Activated T-helper 1 cell treated with anti-CD3 and anti-CD28 coated beads, Interleukin-12 subunit alpha, Interleukin-12 subunit beta, Interleukin-2, Interleukin-4 antibody, amounts not matched to agents 30 ng/mL and 10 ng/mL and 1 ng/mL, durations not matched to agents 14 hours and 24 hours and 36 hours (primary cell): ENCODE measurements at regions not wholly inside any gene's neighbourhood (a gene's known extent, or its start where the extent isn't known, plus 50 kb on each side); places are given as distances from the start of the nearest gene placed in this dataset.
"Not testable (repeated sequence)": the region's sequence is repeated elsewhere in the genome, so short reads cannot be mapped to it uniquely, and the experiment has no call there.

ENCODE experiments used
- DNase-seq: peaks from one replicate; pipeline ENCODE4 v3.0.0; 2021; ENCODE audit warnings: low spot score
- H3K27ac Mint-ChIP-seq: one replicate; pipeline ENCODE4 v1.8.0; 2021; ENCODE audit warnings: mild to moderate bottlenecking, mixed read lengths
- H3K27me3 Mint-ChIP-seq: one replicate; pipeline ENCODE4 v1.8.0; 2022; ENCODE audit warnings: mild to moderate bottlenecking, moderate library complexity, mixed read lengths; ENCODE audit not compliant: insufficient read depth
- H3K36me3 Mint-ChIP-seq: one replicate; pipeline ENCODE4 v1.8.0; 2021; ENCODE audit warnings: low read depth, mixed read lengths
- H3K4me1 Mint-ChIP-seq: one replicate; pipeline ENCODE4 v1.8.0; 2021; ENCODE audit warnings: low read depth, mixed read lengths
- H3K4me3 Mint-ChIP-seq: one replicate; pipeline ENCODE4 v1.8.0; 2021; ENCODE audit warnings: mild to moderate bottlenecking, moderate library complexity, mixed read lengths
- H3K9me3 Mint-ChIP-seq: one replicate; pipeline ENCODE4 v1.8.0; 2021; ENCODE audit warnings: mixed read lengths
- intact Hi-C: fragments of 100-400 bp; cut with micrococcal nuclease; formaldehyde crosslinking; loops from one replicate; pipeline ENCODE4 v1.15.1; 2024

DNA sequence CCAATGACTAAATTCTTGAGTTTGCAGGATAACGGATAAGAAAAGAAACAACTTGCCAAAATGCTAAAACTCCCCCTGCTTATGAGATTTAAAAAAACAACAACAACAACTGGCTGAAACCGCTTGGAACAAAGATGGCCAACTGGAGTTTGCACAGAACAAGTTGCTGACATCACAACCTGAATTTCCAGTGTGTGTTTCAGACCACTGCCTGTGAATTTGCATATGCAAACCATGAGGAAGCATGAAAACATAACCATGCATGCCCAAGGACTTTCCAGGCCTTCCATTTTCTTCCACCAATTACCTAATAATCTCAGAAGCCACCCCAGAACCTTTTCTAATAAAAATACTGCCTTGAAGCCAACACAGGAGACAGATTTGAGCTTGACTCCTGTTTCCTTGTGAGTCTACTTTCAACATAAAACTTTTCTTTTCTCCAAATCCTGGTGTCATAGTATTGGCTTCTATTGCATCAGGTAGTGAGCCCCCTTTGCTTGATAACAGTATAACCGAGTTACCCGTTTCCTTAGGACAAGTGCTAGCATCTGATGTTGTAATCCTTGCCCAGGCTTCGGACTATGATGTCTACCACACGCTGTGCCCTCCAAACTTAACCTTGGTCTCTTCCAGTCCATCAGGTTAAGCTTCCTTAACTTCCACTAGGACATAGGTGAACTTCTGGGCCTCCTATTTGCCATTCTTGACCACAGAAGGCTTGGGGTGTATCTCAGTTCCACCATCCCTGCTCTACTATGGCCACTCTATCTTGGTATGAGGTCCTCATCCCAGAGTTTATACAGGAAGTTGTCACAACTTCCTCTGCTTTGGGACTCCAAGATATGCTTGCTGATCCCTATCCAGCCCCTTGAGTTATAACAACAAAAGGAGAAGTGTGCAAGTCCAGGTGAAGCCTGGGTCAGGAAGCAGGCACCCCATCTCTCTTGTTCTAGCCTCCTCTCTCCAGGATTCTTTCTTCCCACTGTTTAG lies 385.5 kb upstream of the INTU start:
- Mint-ChIP-seq H3K9me3 (no peaks in the 10 kb centered on the region), H3K27me3 (no peaks in the 10 kb centered on the region), H3K4me1 (no peaks in the 10 kb centered on the region), H3K36me3 (no peaks in the 10 kb centered on the region), H3K27ac (no peak overlapping the region), H3K4me3 (no peak overlapping the region)
- intact Hi-C loops, result no loop called here
- no peak for DNase-seq

DNA sequence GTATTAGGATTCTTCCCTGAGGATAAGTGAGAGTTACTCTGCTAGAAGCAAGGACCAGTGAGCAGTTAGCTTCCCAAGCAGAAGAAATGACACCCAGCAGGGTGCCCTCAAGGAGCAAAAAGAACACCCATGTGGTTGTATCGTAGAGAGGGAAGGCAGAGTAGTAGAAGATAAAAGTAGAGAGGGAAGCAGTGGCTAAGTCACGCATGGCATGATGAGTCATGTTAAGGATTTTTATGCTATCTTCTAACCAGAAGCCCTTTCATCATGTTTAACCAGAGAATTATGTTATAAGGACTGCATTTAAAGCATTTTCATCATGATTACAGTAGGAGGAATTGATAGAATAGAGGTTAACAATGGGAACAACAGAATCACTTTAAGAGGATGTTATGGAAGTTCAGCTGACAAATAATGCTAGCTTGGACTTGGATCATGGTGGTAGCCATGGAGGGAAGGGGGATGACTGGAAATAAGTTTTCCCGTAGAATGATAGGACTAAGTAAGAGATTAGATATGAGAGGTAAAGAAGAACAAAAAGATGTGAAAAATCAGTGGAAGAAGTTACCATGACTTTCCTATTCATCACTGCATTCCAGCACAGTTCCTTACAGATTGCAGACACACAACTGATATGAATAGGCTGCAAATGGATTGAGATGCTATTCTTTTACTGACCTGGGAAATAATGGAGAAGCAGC lies 383.5 kb upstream of the INTU start:
- no peaks in the 10 kb centered on the region for H3K4me1 Mint-ChIP-seq
- DNase-seq, result no peak
- no peaks in the 10 kb centered on the region for H3K27me3 Mint-ChIP-seq
- intact Hi-C loops, result no loop called here
- no peaks in the 10 kb centered on the region for H3K36me3 Mint-ChIP-seq
- no peak overlapping the region for H3K4me3 Mint-ChIP-seq
- H3K9me3 Mint-ChIP-seq, result no peaks in the 10 kb centered on the region
- no peak overlapping the region for H3K27ac Mint-ChIP-seq

DNA sequence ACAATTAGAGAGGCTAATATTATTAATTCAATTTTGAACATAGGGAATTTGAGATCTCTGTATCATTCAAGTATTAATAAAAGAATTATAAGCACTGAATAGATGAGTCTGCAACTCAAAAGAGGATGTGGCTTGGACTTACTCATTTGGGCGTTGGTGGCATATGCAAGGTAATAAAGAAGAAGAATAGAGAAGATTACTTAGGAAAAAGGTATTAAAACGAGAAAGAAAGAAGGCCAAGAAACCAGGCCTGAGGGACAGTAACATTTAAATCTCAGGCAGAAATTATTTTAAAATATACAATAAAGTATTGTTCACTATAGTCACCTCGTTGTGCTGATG lies 383.0 kb upstream of the INTU start:
- no peaks in the 10 kb centered on the region for H3K4me1 Mint-ChIP-seq
- H3K27ac Mint-ChIP-seq, result no peak overlapping the region
- intact Hi-C loops, result loop anchor here (5.0 kb wide), 1 partner anchor 1922 kb away; no protein-coding TSS in a partner anchor
- no peaks in the 10 kb centered on the region for H3K36me3 Mint-ChIP-seq
- no peak overlapping the region for H3K4me3 Mint-ChIP-seq
- no peaks in the 10 kb centered on the region for H3K27me3 Mint-ChIP-seq
- DNase-seq, result no peak
- H3K9me3 Mint-ChIP-seq, result no peaks in the 10 kb centered on the region

DNA sequence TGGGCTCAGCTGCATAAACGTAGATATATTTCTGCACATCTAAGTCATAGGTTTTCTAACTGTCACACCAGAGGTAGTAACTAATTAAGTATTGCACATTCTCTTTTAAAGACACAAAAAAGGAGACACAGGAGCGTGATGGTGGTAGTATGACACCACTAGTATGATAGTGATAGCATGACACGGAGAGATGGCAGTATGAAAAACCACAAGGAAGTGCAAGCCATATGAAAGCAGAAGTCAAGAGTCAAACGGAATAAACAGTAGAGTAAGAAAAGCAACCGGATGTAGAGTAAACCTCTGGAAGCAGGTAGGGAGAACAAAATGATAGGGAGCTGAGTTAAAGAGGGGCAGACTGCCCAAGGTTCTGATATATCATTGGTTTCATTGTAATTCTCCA lies 382.2 kb upstream of the INTU start:
- Mint-ChIP-seq H3K4me1 (no peaks in the 10 kb centered on the region), H3K9me3 (no peaks in the 10 kb centered on the region), H3K36me3 (no peaks in the 10 kb centered on the region), H3K27ac (no peak overlapping the region), H3K4me3 (no peak overlapping the region), H3K27me3 (no peaks in the 10 kb centered on the region)
- intact Hi-C loops, result loop anchor here (5.0 kb wide), 1 partner anchor 1923 kb away; no protein-coding TSS in a partner anchor
- no peak for DNase-seq

DNA sequence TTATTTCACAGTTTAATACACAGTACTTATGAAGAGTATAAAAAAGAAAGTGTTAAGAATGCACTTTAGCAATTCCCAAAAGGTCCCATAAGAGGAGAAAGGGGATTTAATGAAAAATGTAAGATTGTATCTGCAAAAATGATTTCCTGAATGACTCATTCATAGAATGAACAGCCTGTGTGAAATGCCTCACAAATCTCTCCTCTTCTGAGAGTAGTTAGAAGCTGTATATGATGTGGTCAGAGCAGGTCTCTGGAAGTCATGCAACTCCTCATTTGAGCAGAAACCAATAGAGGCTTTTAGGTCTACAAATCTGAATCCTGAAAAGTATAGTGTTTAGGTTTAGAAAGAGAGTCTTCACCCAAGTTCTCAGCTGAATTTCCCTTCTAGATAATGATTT lies 381.3 kb upstream of the INTU start:
- Mint-ChIP-seq H3K4me3 (no peak overlapping the region), H3K9me3 (no peaks in the 10 kb centered on the region), H3K36me3 (no peaks in the 10 kb centered on the region), H3K4me1 (no peaks in the 10 kb centered on the region), H3K27ac (no peak overlapping the region), H3K27me3 (no peaks in the 10 kb centered on the region)
- DNase-seq, result no peak
- intact Hi-C loops, result loop anchor here (5.0 kb wide), 1 partner anchor 1924 kb away; no protein-coding TSS in a partner anchor

DNA sequence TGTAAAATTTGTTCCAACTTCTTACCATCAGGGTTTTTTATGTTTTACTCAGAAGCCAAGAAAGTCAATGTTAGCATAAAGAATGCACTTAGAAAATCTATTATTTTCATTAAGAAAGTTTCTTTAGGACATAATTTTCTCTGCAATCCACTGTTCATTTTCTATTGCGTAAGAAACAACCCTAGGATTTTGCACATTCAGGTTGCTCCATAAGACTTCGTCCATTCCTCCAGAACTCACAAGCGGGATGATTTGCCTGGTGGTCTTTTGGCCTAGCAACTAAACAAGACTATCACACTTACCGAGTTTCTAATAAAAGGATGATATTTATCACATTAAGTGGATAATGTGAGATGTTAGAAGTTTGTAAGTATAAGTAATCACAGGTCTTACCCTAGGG lies 376.3 kb upstream of the INTU start:
- H3K9me3 Mint-ChIP-seq, result no peaks in the 10 kb centered on the region

DNA sequence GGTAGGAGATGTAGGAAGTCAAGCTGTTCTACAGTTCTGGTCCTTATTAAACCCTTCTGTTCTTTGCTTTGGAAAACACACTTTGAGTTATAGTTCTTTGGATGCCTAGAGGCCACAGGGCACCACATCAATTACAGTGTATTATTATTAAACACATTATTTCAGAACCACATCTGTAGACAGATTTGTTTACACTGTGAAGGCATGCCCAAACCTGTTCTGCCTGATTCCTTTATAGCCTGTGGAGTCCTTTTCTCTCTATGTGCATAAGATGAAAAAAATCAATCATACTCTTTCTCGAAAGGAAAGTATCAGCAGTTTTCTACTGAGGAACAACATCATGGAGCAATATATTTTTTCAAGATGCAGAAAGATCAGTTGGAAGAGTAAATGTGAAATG lies 371.3 kb upstream of the INTU start:
- intact Hi-C loops, result no loop called here
- Mint-ChIP-seq H3K27me3 (no peaks in the 10 kb centered on the region), H3K9me3 (no peaks in the 10 kb centered on the region), H3K36me3 (no peaks in the 10 kb centered on the region), H3K27ac (no peak overlapping the region), H3K4me1 (no peaks in the 10 kb centered on the region), H3K4me3 (no peak overlapping the region)
- DNase-seq, result no peak

More for the DNA sequence above, 376.3 kb upstream of the INTU start:
- Mint-ChIP-seq H3K4me1 (no peaks in the 10 kb centered on the region), H3K4me3 (no peak overlapping the region), H3K36me3 (no peaks in the 10 kb centered on the region), H3K27me3 (no peaks in the 10 kb centered on the region), H3K27ac (no peak overlapping the region)
- intact Hi-C loops, result no loop called here
- no peak for DNase-seq

DNA sequence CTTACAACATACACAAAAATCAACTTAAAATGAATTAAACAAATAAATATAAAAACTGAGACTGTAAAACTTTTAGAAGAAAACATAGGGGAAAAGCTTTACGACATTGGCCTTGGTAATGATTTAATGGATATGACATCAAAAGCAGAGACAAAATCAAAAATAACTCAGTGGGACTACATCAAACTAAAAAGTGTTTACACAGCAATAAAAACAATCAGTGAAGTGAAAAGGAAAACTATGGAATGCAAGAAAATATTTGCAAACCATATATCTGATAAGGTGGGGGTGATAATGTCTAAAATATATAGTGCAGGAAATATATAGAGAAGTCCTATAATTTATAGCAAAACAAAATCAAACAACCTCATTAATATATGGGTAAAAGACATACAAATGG lies 364.4 kb upstream of the INTU start:
- no peak overlapping the region for H3K4me3 Mint-ChIP-seq
- H3K9me3 Mint-ChIP-seq, result peaks cover 8% of the 10 kb centered on the region
- DNase-seq, result no peak
- no peaks in the 10 kb centered on the region for H3K27me3 Mint-ChIP-seq
- H3K36me3 Mint-ChIP-seq, result no peaks in the 10 kb centered on the region
- H3K4me1 Mint-ChIP-seq, result no peaks in the 10 kb centered on the region
- H3K27ac Mint-ChIP-seq, result no peak overlapping the region
- intact Hi-C loops, result no loop called here

DNA sequence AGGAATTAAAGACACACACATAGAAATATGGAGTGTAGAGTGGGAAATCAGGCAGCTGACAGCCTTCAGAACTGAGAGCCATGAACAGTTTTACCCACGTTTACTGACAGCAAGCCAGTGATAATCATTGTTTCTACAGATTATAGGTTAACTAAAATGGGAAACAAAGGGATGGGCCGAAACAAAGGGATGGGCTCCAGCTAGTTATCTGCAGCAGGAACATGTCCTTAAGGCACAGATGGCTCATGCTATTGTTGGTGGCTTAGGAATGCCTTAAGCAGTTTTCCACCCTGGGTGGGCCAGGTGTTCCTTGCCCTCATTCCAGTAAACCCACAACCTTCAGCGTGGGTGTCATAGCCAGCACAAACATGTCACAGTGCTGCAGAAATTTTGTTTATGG lies 355.7 kb upstream of the INTU start:
- intact Hi-C loops, H3K4me3 Mint-ChIP-seq, DNase-seq, H3K27ac Mint-ChIP-seq, H3K4me1 Mint-ChIP-seq, H3K36me3 Mint-ChIP-seq, H3K27me3 Mint-ChIP-seq: not testable (repeated sequence)
- peaks cover 17% of the 10 kb centered on the region for H3K9me3 Mint-ChIP-seq

DNA sequence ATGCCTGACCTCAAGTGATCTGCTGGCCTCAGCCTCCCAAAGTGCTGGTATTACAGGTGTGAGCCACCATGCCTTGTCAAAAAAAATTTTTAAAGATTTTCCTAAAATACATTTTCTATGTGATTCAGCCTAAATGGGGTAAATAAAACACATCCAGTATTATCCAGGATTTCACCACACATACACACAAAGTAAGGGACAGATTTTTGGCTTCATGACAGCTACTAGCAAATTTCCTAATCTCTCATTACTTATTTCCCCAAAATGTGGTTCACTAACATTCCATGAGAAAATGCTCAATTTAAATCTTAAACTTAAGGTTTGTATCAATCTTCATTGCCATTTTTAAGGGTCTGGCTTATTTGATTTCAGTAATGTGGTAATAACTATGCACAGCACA lies 348.5 kb upstream of the INTU start:
- intact Hi-C loops, result no loop called here
- no peaks in the 10 kb centered on the region for H3K36me3 Mint-ChIP-seq
- H3K27ac Mint-ChIP-seq, result no peak overlapping the region
- H3K9me3 Mint-ChIP-seq, result no peaks in the 10 kb centered on the region
- DNase-seq, result no peak
- H3K4me3 Mint-ChIP-seq, result no peak overlapping the region
- no peaks in the 10 kb centered on the region for H3K4me1 Mint-ChIP-seq
- H3K27me3 Mint-ChIP-seq, result no peaks in the 10 kb centered on the region

DNA sequence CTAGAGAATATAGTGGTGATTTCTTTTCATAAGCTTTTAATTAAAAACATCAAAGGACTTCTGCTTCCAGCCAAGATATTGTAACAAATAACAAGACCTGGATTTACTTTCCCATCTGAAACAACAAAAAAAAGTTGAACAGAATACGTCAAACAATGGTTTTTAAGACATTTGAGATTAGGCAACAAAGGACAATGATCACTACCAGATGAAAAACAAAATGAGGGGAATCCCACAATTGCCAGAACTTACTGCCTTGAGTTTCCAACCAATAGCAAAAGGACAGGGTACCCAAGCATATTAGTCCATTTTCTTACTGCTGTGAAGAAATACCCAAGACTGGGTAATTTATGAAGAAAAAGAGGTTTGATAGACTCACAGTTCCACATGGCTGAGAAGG lies 341.4 kb upstream of the INTU start:
- Mint-ChIP-seq H3K9me3 (peaks cover 16% of the 10 kb centered on the region), H3K4me3 (no peak overlapping the region), H3K4me1 (no peaks in the 10 kb centered on the region), H3K36me3 (no peaks in the 10 kb centered on the region), H3K27ac (no peak overlapping the region), H3K27me3 (no peaks in the 10 kb centered on the region)
- intact Hi-C loops, result no loop called here
- DNase-seq, result no peak

DNA sequence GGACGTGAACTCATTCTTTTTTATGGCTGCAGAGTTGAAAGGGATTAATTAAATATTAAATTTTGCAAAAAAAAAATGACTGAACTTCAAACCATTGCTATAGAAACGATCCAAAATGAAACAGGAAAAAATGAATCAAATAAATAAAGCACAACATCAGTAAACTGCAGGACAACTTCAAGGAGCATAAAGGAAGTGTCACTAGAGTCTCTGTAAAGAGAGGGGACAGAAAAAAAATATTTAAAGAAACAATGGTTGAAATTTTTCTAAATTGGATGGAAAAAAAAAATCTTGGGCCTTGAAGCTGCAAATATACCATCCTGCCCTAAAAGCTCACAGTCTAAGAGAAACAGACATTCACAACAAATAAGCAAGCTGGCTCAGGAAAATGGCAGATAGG lies 339.3 kb upstream of the INTU start:
- H3K4me1 Mint-ChIP-seq, result no peaks in the 10 kb centered on the region
- no peak overlapping the region for H3K27ac Mint-ChIP-seq
- no peaks in the 10 kb centered on the region for H3K27me3 Mint-ChIP-seq
- intact Hi-C loops, result no loop called here
- no peak overlapping the region for H3K4me3 Mint-ChIP-seq
- peaks cover 26% of the 10 kb centered on the region for H3K9me3 Mint-ChIP-seq
- no peaks in the 10 kb centered on the region for H3K36me3 Mint-ChIP-seq
- no peak for DNase-seq

DNA sequence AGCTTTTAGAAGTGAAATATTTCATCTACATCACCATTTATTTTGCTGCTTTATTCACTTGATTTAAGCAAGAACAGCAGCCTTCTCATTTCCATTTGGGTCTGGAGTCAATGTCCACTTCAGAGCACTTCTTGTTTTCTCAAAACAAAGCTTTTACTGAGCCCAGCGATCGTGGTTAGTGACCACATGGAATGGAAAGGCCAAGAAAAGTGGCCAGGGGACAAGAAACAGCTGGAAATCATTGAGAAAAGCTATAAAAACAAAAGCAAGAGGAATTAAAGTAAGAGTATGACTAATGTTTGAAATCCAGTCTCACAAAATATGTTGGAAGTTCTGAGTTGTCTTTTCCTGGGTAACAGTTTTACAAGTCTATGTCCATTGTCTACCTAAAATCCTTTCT lies 328.4 kb upstream of the INTU start:
- Mint-ChIP-seq H3K4me1 (no peaks in the 10 kb centered on the region), H3K36me3 (no peaks in the 10 kb centered on the region), H3K9me3 (peaks cover 19% of the 10 kb centered on the region), H3K4me3 (no peak overlapping the region), H3K27ac (no peak overlapping the region), H3K27me3 (no peaks in the 10 kb centered on the region)
- intact Hi-C loops, result no loop called here
- DNase-seq, result no peak
